Activated naive CD8-positive, alpha-beta T cell treated with anti-CD3 and anti-CD28 coated beads, Interleukin-2, amount 50 U/mL, for 24 hours (primary cell): ENCODE measurements at regions not wholly inside any gene's neighbourhood (a gene's known extent, or its start where the extent isn't known, plus 50 kb on each side); places are given as distances from the start of the nearest gene placed in this dataset.
"Not testable (repeated sequence)": the region's sequence is repeated elsewhere in the genome, so short reads cannot be mapped to it uniquely, and the experiment has no call there.

Source experiments
- ATAC-seq: fragments of 150-1000 bp; cut with Tn5 transposase; one replicate; pipeline ENCODE4 v1.10.0; 2021
- DNase-seq: peaks from one replicate; pipeline ENCODE4 v3.0.0; 2021
- H3K27ac Mint-ChIP-seq: one replicate; pipeline ENCODE4 v1.8.0; 2021; ENCODE audit warnings: mild to moderate bottlenecking, mixed read lengths
- H3K27me3 Mint-ChIP-seq: one replicate; pipeline ENCODE4 v1.8.0; 2021; ENCODE audit warnings: mixed read lengths
- H3K36me3 Mint-ChIP-seq: one replicate; pipeline ENCODE4 v1.8.0; 2021; ENCODE audit warnings: low read depth, mixed read lengths
- H3K4me1 Mint-ChIP-seq: one replicate; pipeline ENCODE4 v1.8.0; 2021; ENCODE audit warnings: mixed read lengths
- H3K4me3 Mint-ChIP-seq: one replicate; pipeline ENCODE4 v1.8.0; 2021; ENCODE audit warnings: mild to moderate bottlenecking, moderate library complexity, mixed read lengths
- H3K9me3 Mint-ChIP-seq: one replicate; pipeline ENCODE4 v1.8.0; 2021; ENCODE audit warnings: mixed read lengths

- Mint-ChIP-seq H3K27ac (no peak overlapping the region), H3K9me3 (no peaks in the 10 kb centered on the region), H3K27me3 (peaks cover 2% of the 10 kb centered on the region), H3K4me1 (no peaks in the 10 kb centered on the region), H3K4me3 (no peak overlapping the region), H3K36me3 (no peaks in the 10 kb centered on the region)
- ATAC-seq (no peak), DNase-seq (no peak)
These were observed 200.1 kb downstream of the SDHAF3 start for GRCh38 chr7:97317575-97317974.

GRCh38 chr7:97329871-97330270 lies 212.4 kb downstream of the SDHAF3 start:
- DNase-seq, H3K27ac Mint-ChIP-seq, H3K4me1 Mint-ChIP-seq, H3K27me3 Mint-ChIP-seq, H3K9me3 Mint-ChIP-seq, H3K36me3 Mint-ChIP-seq, H3K4me3 Mint-ChIP-seq, ATAC-seq: not testable (repeated sequence)

- ATAC-seq (no peak), DNase-seq (no peak)
- no peaks in the 10 kb centered on the region for H3K36me3 Mint-ChIP-seq
- H3K4me3 Mint-ChIP-seq: no peak overlapping the region
- no peak overlapping the region for H3K27ac Mint-ChIP-seq
- no peaks in the 10 kb centered on the region for H3K27me3 Mint-ChIP-seq
- no peaks in the 10 kb centered on the region for H3K4me1 Mint-ChIP-seq
- peaks cover 10% of the 10 kb centered on the region for H3K9me3 Mint-ChIP-seq
These were observed 220.4 kb downstream of the SDHAF3 start for GRCh38 chr7:97337849-97338248.

- peaks cover 13% of the 10 kb centered on the region for H3K9me3 Mint-ChIP-seq
- no peak overlapping the region for H3K4me3 Mint-ChIP-seq
- H3K27me3 Mint-ChIP-seq: no peaks in the 10 kb centered on the region
- H3K27ac Mint-ChIP-seq: no peak overlapping the region
- H3K36me3 Mint-ChIP-seq: no peaks in the 10 kb centered on the region
- DNase-seq (no peak), ATAC-seq (no peak)
- H3K4me1 Mint-ChIP-seq: no peaks in the 10 kb centered on the region
These were observed 225.0 kb downstream of the SDHAF3 start for GRCh38 chr7:97342512-97342911.

GRCh38 chr7:97346349-97346748 lies 228.9 kb downstream of the SDHAF3 start:
- ATAC-seq (no peak), DNase-seq (no peak)
- Mint-ChIP-seq H3K9me3 (peaks cover 12% of the 10 kb centered on the region), H3K4me3 (no peak overlapping the region), H3K27me3 (no peaks in the 10 kb centered on the region), H3K4me1 (no peaks in the 10 kb centered on the region), H3K27ac (no peak overlapping the region), H3K36me3 (no peaks in the 10 kb centered on the region)

DNA sequence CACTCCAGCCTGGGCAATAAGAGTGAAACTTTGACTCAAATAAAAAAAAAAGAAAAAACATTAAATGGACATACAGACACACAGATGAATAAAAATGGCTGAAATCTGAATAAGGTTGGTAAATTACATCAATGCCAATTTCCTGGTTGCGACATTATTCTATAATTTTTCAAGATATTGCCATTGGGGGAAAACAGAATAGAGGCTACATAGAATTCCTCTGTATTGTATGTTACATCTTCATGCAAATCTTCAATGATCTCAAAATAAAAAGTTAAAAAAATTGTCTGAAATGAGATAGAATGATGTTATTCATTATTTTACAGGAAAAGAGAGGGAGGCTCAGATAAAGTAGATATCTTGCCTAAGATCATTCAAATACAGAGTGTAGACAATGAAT lies 234.0 kb downstream of the SDHAF3 start:
- no peak overlapping the region for H3K27ac Mint-ChIP-seq

DNA sequence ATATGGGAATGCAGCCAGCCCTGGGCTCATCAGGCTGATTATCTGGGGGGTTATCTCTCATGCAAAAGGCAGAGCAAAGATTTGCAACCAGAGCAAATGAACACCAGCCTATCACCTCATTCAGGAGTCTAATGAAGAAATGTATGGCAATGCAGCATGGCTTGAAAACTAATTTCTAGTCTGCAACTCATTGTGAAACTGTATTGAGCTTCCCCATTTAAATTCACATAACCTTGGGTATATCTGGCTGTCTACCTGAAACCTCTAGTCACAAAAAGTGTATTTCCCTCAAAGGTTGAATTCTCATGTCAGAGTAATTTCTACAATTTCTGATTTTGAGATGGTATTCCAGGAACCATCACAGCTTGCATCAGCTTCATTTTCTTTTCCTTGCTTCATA lies 240.0 kb downstream of the SDHAF3 start:
- Mint-ChIP-seq H3K4me3 (no peak overlapping the region), H3K4me1 (no peaks in the 10 kb centered on the region), H3K36me3 (no peaks in the 10 kb centered on the region), H3K27me3 (no peaks in the 10 kb centered on the region), H3K27ac (no peak overlapping the region), H3K9me3 (peaks cover 6% of the 10 kb centered on the region)
- no peak for DNase-seq
- ATAC-seq: no peak

More for the DNA sequence above, 234.0 kb downstream of the SDHAF3 start:
- Mint-ChIP-seq H3K27me3 (no peaks in the 10 kb centered on the region), H3K36me3 (no peaks in the 10 kb centered on the region), H3K9me3 (peaks cover 15% of the 10 kb centered on the region), H3K4me1 (no peaks in the 10 kb centered on the region), H3K4me3 (no peak overlapping the region)
- no peak for DNase-seq
- no peak for ATAC-seq

GRCh38 chr7:97372882-97373281 lies 255.4 kb downstream of the SDHAF3 start:
- Mint-ChIP-seq H3K36me3 (no peaks in the 10 kb centered on the region), H3K27ac (no peak overlapping the region), H3K4me1 (no peaks in the 10 kb centered on the region), H3K9me3 (peaks cover 4% of the 10 kb centered on the region), H3K27me3 (no peaks in the 10 kb centered on the region), H3K4me3 (no peak overlapping the region)
- DNase-seq (no peak), ATAC-seq (no peak)

GRCh38 chr7:97373736-97374135 lies 256.2 kb downstream of the SDHAF3 start:
- Mint-ChIP-seq H3K9me3 (peaks cover under 1% of the 10 kb centered on the region), H3K27ac (no peak overlapping the region), H3K4me1 (no peaks in the 10 kb centered on the region), H3K36me3 (no peaks in the 10 kb centered on the region), H3K4me3 (no peak overlapping the region), H3K27me3 (no peaks in the 10 kb centered on the region)
- DNase-seq: no peak
- no peak for ATAC-seq

GRCh38 chr7:97377713-97378112 lies 260.2 kb downstream of the SDHAF3 start:
- H3K9me3 Mint-ChIP-seq: no peaks in the 10 kb centered on the region
- H3K4me3 Mint-ChIP-seq: no peak overlapping the region
- no peak overlapping the region for H3K27ac Mint-ChIP-seq
- H3K4me1 Mint-ChIP-seq: no peaks in the 10 kb centered on the region
- no peaks in the 10 kb centered on the region for H3K27me3 Mint-ChIP-seq
- ATAC-seq (no peak), DNase-seq (no peak)
- no peaks in the 10 kb centered on the region for H3K36me3 Mint-ChIP-seq

GRCh38 chr7:97381815-97382554 lies 264.5 kb downstream of the SDHAF3 start:
- no peaks in the 10 kb centered on the region for H3K27me3 Mint-ChIP-seq
- no peak for ATAC-seq
- no peak overlapping the region for H3K27ac Mint-ChIP-seq
- no peak overlapping the region for H3K4me3 Mint-ChIP-seq
- H3K9me3 Mint-ChIP-seq: no peaks in the 10 kb centered on the region
- no peaks in the 10 kb centered on the region for H3K4me1 Mint-ChIP-seq
- no peaks in the 10 kb centered on the region for H3K36me3 Mint-ChIP-seq
- no peak for DNase-seq

GRCh38 chr7:97390052-97390451 lies 272.6 kb downstream of the SDHAF3 start:
- Mint-ChIP-seq H3K4me1 (no peaks in the 10 kb centered on the region), H3K9me3 (no peaks in the 10 kb centered on the region), H3K27ac (no peak overlapping the region), H3K36me3 (no peaks in the 10 kb centered on the region), H3K4me3 (no peak overlapping the region), H3K27me3 (peaks cover 2% of the 10 kb centered on the region)
- ATAC-seq (no peak), DNase-seq (no peak)

- no peak for DNase-seq
- Mint-ChIP-seq H3K9me3 (no peaks in the 10 kb centered on the region), H3K4me3 (no peak overlapping the region), H3K27ac (no peak overlapping the region), H3K36me3 (no peaks in the 10 kb centered on the region), H3K4me1 (no peaks in the 10 kb centered on the region), H3K27me3 (peaks cover 2% of the 10 kb centered on the region)
- ATAC-seq: no peak
These were observed 273.6 kb downstream of the SDHAF3 start for GRCh38 chr7:97390915-97391593.

- Mint-ChIP-seq H3K36me3 (no peaks in the 10 kb centered on the region), H3K4me3 (no peak overlapping the region), H3K27ac (no peak overlapping the region), H3K27me3 (no peaks in the 10 kb centered on the region), H3K4me1 (no peaks in the 10 kb centered on the region), H3K9me3 (no peaks in the 10 kb centered on the region)
- DNase-seq: no peak
- no peak for ATAC-seq
These were observed 283.9 kb downstream of the SDHAF3 start for GRCh38 chr7:97401398-97401797.

DNA sequence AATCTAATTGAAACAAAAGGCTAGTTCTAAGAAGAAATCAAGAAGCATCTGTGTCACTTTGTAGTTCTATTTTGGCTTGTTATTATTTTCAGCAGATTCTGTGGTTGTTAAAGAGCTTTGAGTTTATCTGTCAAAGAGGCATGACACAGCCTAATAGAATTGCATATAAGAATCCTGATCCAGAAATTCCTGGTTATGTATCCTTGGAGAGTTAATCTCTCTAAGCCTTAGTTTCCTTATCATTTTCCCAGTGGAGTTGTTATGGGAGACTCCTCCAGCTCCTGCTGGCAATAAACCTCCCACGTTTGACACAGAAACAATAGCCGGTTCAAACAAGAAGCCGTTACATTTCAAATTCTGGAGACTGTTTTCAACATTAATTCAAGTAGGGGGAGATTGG lies 288.3 kb downstream of the SDHAF3 start:
- no peak overlapping the region for H3K27ac Mint-ChIP-seq
- H3K36me3 Mint-ChIP-seq: no peaks in the 10 kb centered on the region
- H3K4me1 Mint-ChIP-seq: no peaks in the 10 kb centered on the region
- H3K4me3 Mint-ChIP-seq: no peak overlapping the region
- H3K9me3 Mint-ChIP-seq: no peaks in the 10 kb centered on the region
- DNase-seq (no peak), ATAC-seq (no peak)
- H3K27me3 Mint-ChIP-seq: peaks cover 3% of the 10 kb centered on the region
